ENCODE measurements at regions not wholly inside any gene's neighbourhood (a gene's known extent, or its start where the extent isn't known, plus 50 kb on each side); places are given as distances from the start of the nearest gene placed in this dataset.
"Not testable (repeated sequence)": the region's sequence is repeated elsewhere in the genome, so short reads cannot be mapped to it uniquely, and the experiment has no call there.

DNA sequence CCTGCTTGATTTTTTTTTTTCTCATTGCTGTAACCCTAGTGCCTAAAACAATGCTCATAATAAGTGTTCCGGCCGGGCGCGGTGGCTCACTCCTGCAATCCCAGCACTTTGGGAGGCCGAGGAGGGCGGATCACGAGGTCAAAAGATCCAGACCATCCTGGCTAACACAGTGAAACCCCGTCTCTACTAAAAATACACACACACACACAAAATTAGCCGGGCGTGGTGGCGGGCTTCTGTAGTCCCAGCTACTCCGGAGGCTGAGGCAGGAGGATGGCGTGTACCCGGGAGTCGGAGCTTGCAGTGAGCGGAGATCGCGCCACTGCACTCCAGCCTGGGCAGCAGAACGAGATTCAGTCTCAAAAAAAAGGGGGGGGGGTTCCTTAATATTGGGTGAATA lies 214.0 kb upstream of the HSF2 start:
- TF ChIP-seq POLR2A, EP300 (IDR thresholded peaks at IDR 0.05): not testable (repeated sequence)

Measured in suprapubic skin (tissue), 2 donors.